Activated naive CD8-positive, alpha-beta T cell treated with anti-CD3 and anti-CD28 coated beads for 36 hours (primary cell): ENCODE measurements at regions not wholly inside any gene's neighbourhood (a gene's known extent, or its start where the extent isn't known, plus 50 kb on each side); places are given as distances from the start of the nearest gene placed in this dataset.
A peak's percentile ranks its signal among the peaks of the same experiment; 100 is the strongest.

Experiments
- DNase-seq: peaks from one replicate; pipeline ENCODE4 v3.0.0; 2021
- H3K27ac Mint-ChIP-seq: one replicate; pipeline ENCODE4 v1.8.0; 2022; ENCODE audit warnings: mild to moderate bottlenecking, moderate library complexity, mixed read lengths
- H3K27me3 Mint-ChIP-seq: one replicate; pipeline ENCODE4 v1.8.0; 2022; ENCODE audit warnings: mild to moderate bottlenecking, mixed read lengths
- H3K36me3 Mint-ChIP-seq: one replicate; pipeline ENCODE4 v1.8.0; 2021; ENCODE audit warnings: mild to moderate bottlenecking, mixed read lengths
- H3K4me1 Mint-ChIP-seq: one replicate; pipeline ENCODE4 v1.8.0; 2021; ENCODE audit warnings: mixed read lengths
- H3K4me3 Mint-ChIP-seq: one replicate; pipeline ENCODE4 v1.8.0; 2022; ENCODE audit warnings: mild to moderate bottlenecking, moderate library complexity, mixed read lengths
- H3K9me3 Mint-ChIP-seq: one replicate; pipeline ENCODE4 v1.8.0; 2022; ENCODE audit warnings: mixed read lengths

- Mint-ChIP-seq H3K9me3 (no peaks in the 10 kb centered on the region), H3K4me3 (no peak overlapping the region), H3K36me3 (no peaks in the 10 kb centered on the region), H3K4me1 (peaks cover 4% of the 10 kb centered on the region), H3K27me3 (peaks cover 10% of the 10 kb centered on the region), H3K27ac (no peak overlapping the region)
- DNase-seq = no peak
Measured at GRCh38 chr7:35521941-35522340, 173.0 kb downstream of the HERPUD2 start.

DNA sequence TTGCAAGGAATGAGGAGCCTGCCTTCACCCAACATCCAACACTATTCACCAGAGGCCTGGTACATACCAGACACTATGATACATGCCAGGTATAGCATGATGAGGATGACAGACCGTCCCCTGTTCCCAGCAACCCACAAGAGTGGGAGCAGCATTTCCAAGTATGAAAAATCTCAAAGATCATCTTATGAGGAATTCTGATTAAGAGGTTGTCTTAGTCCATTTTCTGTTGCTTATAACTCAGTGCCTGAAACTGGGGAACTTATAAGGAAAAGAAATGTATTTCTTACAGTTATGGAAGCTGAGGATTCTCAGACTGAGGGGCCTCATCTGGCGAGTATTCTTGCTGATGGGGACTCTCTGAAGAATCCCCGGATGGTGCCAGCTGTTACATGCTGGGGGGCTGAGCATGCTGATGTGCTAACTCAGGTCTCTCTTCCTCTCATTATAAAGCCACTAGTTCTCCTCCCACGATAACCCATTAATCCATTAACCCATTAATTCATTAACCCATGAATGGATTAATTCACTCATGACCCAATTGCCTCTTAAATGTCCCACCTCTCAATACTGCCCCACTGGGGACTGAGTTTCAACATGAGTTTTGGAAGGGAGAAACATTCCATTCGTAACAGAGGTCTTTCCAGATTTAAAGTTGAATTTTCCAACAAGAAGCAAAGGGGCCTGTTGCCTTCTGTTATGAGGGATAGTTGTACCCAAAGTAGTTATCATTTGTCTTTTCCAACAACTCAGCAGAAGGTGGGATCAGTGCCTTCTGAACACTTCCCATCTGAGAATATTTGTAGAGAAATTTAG is 173.9 kb downstream of the HERPUD2 start:
- DNase-seq = no peak
- no peaks in the 10 kb centered on the region for H3K9me3 Mint-ChIP-seq
- no peak overlapping the region for H3K4me3 Mint-ChIP-seq
- peaks cover 4% of the 10 kb centered on the region for H3K4me1 Mint-ChIP-seq
- no peak overlapping the region for H3K27ac Mint-ChIP-seq
- peaks cover 10% of the 10 kb centered on the region for H3K27me3 Mint-ChIP-seq
- H3K36me3 Mint-ChIP-seq = no peaks in the 10 kb centered on the region

DNA sequence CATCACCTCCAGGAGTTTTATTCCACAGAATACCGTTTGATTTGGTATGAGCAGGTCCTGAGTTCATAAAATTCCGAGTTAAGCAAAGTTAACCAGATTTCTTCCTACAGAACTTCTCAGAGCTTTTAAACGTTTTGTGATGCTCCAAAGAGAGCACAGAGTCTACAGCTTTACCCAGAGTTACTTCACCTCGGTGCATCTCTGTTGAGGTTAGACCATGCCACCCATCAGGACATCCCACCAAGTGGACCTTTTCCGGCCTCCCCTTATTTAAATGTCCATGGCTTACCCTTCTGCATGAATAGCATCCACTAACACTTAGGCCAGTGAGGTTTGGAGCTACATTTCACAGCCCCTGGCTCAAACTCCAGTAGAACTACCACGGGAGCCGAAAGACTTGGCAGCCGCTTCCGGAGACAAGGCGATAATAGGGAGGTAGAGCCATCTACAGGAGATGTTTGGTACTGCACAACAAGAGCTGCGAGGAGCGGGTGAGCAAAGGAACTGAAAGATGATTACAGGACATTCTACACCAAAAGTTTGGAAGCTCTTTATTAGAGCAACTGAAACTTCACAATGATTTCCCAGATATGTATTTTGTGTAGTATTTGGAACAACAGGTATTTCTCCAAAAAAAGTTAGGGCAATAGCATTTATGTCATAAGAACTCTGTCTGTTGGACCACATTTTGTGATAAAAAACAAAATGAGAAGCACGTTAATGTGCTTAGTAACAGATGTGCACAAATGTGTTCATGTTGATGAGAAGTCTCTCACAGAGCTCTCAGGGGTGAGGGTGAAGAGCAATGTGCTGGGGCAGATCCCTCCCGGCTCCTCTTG is 174.7 kb downstream of the HERPUD2 start:
- peaks cover 10% of the 10 kb centered on the region for H3K27me3 Mint-ChIP-seq
- peak; percentile 36 for DNase-seq
- no peaks in the 10 kb centered on the region for H3K36me3 Mint-ChIP-seq
- H3K9me3 Mint-ChIP-seq = no peaks in the 10 kb centered on the region
- peaks cover 4% of the 10 kb centered on the region for H3K4me1 Mint-ChIP-seq
- no peak overlapping the region for H3K27ac Mint-ChIP-seq
- no peak overlapping the region for H3K4me3 Mint-ChIP-seq

DNA sequence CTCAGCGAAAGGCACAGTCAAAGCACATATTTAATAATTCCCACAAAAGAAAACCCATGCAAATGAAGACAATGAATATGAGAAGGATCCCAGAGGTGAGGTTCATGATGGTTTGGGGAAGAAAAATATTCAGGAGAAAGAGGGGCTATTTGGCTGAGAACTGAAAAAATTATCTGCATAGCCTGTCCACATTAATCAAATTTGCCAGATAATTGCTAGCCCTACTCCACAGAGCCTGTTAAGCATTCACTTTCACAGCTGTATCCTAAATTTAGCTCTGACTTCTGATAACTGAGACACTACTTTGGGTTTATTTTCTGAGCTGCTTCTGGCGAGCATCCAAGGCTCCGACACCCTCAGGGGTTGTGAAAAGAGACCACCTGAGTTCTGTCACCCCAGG is 176.2 kb downstream of the HERPUD2 start:
- no peaks in the 10 kb centered on the region for H3K9me3 Mint-ChIP-seq

DNA sequence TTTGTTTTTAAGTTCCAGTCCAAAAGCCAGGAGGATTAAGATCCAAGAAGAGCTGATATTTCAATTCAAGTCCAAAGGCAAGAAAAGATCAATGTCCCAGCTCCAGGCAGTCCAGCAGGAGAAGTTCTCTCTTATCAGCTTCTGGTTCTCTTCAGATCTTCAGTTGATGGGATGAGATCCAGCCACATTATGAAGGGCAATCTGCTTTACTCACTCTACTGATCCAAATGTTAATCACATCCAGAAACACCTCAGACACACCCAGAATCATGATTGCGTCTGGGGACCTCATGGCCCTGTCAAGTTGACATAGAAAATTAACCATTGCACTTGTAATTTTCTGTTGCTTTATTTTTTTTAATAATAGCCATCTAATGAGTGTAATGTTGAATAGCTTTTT is 178.4 kb downstream of the HERPUD2 start:
- H3K9me3 Mint-ChIP-seq = no peaks in the 10 kb centered on the region
- no peaks in the 10 kb centered on the region for H3K36me3 Mint-ChIP-seq
- peaks cover 7% of the 10 kb centered on the region for H3K27me3 Mint-ChIP-seq
- no peak overlapping the region for H3K4me3 Mint-ChIP-seq
- no peak for DNase-seq
- peaks cover 4% of the 10 kb centered on the region for H3K4me1 Mint-ChIP-seq
- no peak overlapping the region for H3K27ac Mint-ChIP-seq

More for the DNA sequence above, 176.2 kb downstream of the HERPUD2 start:
- Mint-ChIP-seq H3K27me3 (peaks cover 7% of the 10 kb centered on the region), H3K4me1 (peaks cover 4% of the 10 kb centered on the region), H3K36me3 (no peaks in the 10 kb centered on the region), H3K4me3 (no peak overlapping the region), H3K27ac (no peak overlapping the region)
- no peak for DNase-seq

DNA sequence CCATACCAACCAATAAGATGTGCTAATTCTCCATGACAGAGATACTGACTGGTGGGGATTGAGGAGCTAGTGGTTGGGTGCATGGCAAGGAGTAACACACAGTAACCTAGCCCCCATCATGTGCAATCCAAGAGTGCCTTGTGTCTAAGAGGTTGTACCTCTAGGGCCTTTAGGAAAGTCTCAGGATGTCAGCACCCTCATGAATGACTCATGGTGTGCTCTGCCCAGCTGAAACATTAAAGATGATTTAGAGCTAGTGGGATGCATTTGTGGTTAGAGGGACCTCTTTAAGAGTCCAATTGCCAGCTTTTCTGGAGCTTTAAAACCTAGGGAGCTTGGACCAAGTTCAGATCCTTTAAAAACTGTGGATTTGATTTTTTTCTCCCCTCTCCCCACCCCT is 181.1 kb downstream of the HERPUD2 start:
- Mint-ChIP-seq H3K4me3 (no peak overlapping the region), H3K27ac (no peak overlapping the region), H3K4me1 (no peaks in the 10 kb centered on the region), H3K27me3 (peaks cover 7% of the 10 kb centered on the region), H3K9me3 (no peaks in the 10 kb centered on the region), H3K36me3 (no peaks in the 10 kb centered on the region)
- DNase-seq = no peak

DNA sequence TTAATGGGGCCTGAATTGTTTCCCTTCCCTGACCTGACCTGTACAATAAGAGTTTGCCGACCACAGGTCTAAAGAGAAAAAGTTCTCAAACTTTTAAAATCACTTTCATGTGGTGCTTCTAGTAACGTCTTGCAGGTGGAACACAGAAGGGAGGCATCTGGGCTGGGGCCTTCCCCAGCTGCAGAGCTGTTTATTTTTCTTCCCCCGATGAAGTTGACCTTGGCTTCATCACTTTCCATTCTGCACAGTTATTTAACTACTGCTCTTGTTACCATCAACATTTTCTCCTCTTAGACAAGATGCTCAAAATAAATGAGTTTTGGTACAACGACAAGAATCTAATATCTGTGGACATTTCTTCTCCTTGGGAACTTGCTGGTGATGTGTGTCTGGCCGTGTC is 181.7 kb downstream of the HERPUD2 start:
- Mint-ChIP-seq H3K36me3 (no peaks in the 10 kb centered on the region), H3K27ac (no peak overlapping the region), H3K27me3 (peaks cover 4% of the 10 kb centered on the region), H3K4me3 (no peak overlapping the region), H3K4me1 (no peaks in the 10 kb centered on the region), H3K9me3 (no peaks in the 10 kb centered on the region)
- no peak for DNase-seq

- Mint-ChIP-seq H3K36me3 (no peaks in the 10 kb centered on the region), H3K4me3 (no peak overlapping the region), H3K4me1 (no peaks in the 10 kb centered on the region), H3K9me3 (no peaks in the 10 kb centered on the region), H3K27ac (no peak overlapping the region), H3K27me3 (peaks cover 4% of the 10 kb centered on the region)
- no peak for DNase-seq
Measured at GRCh38 chr7:35512716-35513115, 182.2 kb downstream of the HERPUD2 start.

DNA sequence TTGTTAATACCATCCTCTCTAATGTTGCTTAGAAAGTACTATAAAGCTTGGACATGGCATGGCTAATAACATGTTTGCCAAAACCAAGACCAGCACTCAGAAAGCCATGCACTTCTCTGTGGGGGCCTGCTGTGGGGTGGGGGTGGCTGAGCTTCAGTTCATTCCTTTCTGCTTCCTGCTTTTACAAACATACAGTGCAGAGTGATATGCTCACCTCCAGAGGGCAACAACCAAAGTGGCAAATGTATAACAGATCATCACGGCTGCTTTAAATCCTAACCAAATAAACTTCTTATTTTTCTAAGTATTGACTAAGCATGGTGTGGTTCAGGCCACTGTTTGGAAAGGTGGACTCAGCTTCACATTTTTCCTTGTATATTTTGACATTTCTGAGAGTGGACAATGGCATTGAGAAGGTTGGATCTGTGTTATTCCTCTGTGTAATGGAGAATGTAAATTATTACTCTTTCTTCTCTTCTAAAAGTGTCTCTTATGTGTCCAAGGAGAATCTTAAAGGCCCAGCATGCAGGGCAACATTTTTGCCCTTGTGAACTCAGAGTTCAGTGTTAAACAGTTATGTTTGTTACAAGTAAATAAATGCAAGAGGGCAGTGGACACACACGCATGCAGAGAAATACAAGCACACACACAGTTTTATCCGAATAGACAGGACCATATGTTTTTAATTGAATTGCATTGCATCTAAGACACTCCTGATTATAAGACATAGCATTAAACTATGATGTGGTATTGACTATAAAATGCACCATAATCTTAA is 186.1 kb downstream of the HERPUD2 start:
- Mint-ChIP-seq H3K4me3 (no peak overlapping the region), H3K27me3 (peaks cover 4% of the 10 kb centered on the region), H3K4me1 (no peaks in the 10 kb centered on the region), H3K9me3 (no peaks in the 10 kb centered on the region), H3K36me3 (no peaks in the 10 kb centered on the region), H3K27ac (no peak overlapping the region)
- DNase-seq = no peak

DNA sequence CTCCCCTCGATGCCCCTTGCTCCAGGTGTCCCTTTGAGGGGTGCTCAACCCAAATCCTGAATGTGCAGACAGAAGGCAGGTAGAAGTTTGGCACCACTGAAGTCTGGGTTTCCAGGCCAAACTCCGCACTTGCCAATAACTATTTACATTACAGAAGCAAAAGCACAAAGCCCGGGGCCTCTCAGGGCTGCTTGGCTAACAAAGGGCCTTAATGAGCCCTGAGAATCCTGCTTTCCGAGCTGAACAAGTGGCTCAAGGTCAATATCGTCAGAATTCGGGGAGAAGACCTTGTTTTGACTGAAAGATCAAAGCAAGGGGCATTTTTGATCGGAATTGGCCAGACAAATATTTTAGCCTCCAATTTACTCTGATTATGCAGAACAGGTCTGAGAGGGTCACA is 189.9 kb downstream of the HERPUD2 start:
- no peak overlapping the region for H3K4me3 Mint-ChIP-seq
- no peaks in the 10 kb centered on the region for H3K4me1 Mint-ChIP-seq
- no peak overlapping the region for H3K27ac Mint-ChIP-seq
- no peaks in the 10 kb centered on the region for H3K27me3 Mint-ChIP-seq
- H3K36me3 Mint-ChIP-seq = no peaks in the 10 kb centered on the region
- no peak for DNase-seq
- no peaks in the 10 kb centered on the region for H3K9me3 Mint-ChIP-seq

- H3K36me3 Mint-ChIP-seq = no peaks in the 10 kb centered on the region
- no peaks in the 10 kb centered on the region for H3K27me3 Mint-ChIP-seq
- H3K4me1 Mint-ChIP-seq = no peaks in the 10 kb centered on the region
- no peaks in the 10 kb centered on the region for H3K9me3 Mint-ChIP-seq
- no peak for DNase-seq
- no peak overlapping the region for H3K4me3 Mint-ChIP-seq
- H3K27ac Mint-ChIP-seq = no peak overlapping the region
Measured at GRCh38 chr7:35504365-35504764, 190.6 kb downstream of the HERPUD2 start.

GRCh38 chr7:35501681-35502080 is 193.3 kb downstream of the HERPUD2 start:
- no peaks in the 10 kb centered on the region for H3K36me3 Mint-ChIP-seq
- H3K4me3 Mint-ChIP-seq = no peak overlapping the region
- DNase-seq = no peak
- no peaks in the 10 kb centered on the region for H3K4me1 Mint-ChIP-seq
- no peak overlapping the region for H3K27ac Mint-ChIP-seq
- H3K9me3 Mint-ChIP-seq = no peaks in the 10 kb centered on the region
- peaks cover 6% of the 10 kb centered on the region for H3K27me3 Mint-ChIP-seq

DNA sequence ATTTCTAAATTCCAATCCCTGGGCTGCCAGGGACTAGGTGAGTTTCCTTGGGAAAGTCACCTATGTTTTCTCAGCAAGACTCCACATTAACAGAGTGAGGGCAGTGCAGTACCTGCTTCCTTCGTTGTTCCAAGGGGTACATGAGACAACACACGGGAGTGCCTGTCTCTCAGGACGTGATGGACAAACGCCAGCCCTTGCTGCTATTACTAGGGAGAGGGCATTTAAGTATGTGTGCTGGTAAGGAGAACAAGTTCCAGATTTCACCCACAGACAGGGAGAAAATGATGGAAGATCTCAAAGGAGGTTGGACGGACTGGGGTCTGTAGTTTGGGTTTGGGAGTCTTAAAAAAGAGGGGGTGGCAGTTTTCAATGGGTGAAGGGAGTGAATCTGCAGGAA is 195.7 kb downstream of the HERPUD2 start:
- no peaks in the 10 kb centered on the region for H3K4me1 Mint-ChIP-seq
- H3K9me3 Mint-ChIP-seq = no peaks in the 10 kb centered on the region
- H3K36me3 Mint-ChIP-seq = no peaks in the 10 kb centered on the region
- H3K4me3 Mint-ChIP-seq = no peak overlapping the region
- H3K27ac Mint-ChIP-seq = no peak overlapping the region
- H3K27me3 Mint-ChIP-seq = peaks cover 6% of the 10 kb centered on the region
- DNase-seq = no peak

DNA sequence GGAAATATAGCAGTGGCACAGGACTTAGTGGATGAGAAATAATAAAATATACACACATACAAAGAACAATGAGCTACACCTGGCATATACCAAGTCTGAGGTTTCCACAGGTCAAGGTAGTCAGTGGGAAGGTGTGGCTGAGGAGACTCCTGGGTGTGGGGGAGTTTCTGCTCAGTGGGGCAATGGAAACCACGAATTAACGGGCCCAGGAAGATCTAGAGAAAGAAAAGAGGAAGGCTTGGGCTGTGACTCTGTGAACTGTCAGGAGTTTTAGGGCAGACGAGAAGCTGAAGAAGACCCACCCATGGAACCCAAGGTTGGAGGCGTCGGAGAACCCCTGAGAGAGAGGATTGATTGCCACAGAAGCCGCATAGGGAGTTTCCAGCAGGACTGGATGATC is 196.5 kb downstream of the HERPUD2 start:
- Mint-ChIP-seq H3K36me3 (no peaks in the 10 kb centered on the region), H3K4me3 (no peak overlapping the region), H3K27me3 (peaks cover 6% of the 10 kb centered on the region), H3K4me1 (no peaks in the 10 kb centered on the region), H3K9me3 (no peaks in the 10 kb centered on the region), H3K27ac (no peak overlapping the region)
- DNase-seq = no peak

GRCh38 chr7:35495844-35496243 is 199.1 kb downstream of the HERPUD2 start:
- Mint-ChIP-seq H3K4me1 (no peaks in the 10 kb centered on the region), H3K27me3 (peaks cover 6% of the 10 kb centered on the region), H3K27ac (no peak overlapping the region), H3K9me3 (no peaks in the 10 kb centered on the region), H3K36me3 (no peaks in the 10 kb centered on the region), H3K4me3 (no peak overlapping the region)
- no peak for DNase-seq
